ENCODE measurements at regions not wholly inside any gene's neighbourhood (a gene's known extent, or its start where the extent isn't known, plus 50 kb on each side); places are given as distances from the start of the nearest gene placed in this dataset.

DNA sequence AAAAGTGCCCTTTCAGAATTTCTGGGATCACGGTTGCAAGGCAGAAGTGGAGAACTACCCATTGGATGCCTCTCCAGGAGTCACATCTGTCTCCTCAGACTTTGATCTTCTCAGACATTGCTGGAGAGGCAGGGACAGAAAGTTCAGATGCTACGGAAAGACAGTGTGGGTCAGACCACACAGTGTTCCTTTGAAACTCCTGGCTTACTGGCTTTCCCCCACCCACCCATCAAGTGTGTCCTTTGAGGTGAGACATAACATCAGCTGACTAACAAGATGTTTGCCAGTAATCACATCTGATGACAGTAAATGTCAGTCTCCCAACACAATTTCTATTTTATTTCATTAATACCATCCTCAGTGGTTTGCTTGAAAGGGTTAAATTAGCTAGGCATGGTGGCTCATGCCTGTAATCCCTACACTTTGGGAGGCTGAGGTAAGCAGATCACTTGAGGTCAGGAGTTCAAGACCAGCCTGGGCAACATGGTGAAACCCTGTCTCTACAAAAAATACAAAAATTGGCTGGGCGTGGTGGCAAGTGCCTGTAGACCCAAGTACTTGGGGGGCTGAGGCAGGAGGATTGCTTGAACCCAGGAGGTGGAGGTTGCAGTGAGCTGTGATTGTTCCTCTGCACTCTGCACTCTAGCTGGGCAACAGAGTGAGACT is 67.2 kb upstream of the SNX9 start:
- peak; percentile 41 to 76 for DNase-seq (ENCODE audit: low read depth in 1 of 2, low spot score in 1 of 2)

DNA sequence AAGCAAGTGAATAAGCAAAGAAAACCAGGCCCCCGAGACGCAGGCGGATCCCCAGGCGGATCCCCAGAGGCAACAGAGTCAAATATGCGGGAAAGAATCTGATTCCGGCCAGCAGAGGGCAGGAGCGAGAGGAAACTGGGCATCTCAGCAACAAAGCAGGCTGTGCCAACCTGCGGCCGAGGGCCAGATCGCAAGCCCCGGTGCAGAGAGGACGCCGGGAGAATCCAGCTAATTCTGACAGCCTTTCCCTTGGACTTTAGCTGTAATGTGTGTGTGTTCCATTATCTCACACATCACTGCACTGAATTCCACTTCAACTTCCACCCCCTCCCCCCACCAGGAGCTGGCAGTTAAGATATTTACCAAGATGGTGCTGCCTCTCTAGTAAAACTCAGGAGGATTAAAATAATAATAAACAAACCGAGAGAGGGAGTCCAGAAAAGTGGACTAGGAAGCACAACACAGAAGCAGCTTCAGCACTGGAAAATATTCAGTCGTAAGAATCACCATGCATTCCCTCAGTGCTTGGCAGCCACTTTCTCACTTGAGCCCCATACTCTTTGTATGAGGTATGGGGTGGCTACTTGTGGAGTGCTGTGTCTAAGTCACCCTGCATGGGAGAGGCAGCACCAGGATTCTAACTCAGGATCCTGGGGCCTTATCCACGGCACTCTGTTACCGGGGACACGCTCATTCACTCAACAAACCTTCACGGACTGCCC is 66.2 kb upstream of the SNX9 start:
- peak; percentile 66 to 76 for DNase-seq (ENCODE audit: low read depth in 1 of 2, low spot score in 1 of 2)

DNA sequence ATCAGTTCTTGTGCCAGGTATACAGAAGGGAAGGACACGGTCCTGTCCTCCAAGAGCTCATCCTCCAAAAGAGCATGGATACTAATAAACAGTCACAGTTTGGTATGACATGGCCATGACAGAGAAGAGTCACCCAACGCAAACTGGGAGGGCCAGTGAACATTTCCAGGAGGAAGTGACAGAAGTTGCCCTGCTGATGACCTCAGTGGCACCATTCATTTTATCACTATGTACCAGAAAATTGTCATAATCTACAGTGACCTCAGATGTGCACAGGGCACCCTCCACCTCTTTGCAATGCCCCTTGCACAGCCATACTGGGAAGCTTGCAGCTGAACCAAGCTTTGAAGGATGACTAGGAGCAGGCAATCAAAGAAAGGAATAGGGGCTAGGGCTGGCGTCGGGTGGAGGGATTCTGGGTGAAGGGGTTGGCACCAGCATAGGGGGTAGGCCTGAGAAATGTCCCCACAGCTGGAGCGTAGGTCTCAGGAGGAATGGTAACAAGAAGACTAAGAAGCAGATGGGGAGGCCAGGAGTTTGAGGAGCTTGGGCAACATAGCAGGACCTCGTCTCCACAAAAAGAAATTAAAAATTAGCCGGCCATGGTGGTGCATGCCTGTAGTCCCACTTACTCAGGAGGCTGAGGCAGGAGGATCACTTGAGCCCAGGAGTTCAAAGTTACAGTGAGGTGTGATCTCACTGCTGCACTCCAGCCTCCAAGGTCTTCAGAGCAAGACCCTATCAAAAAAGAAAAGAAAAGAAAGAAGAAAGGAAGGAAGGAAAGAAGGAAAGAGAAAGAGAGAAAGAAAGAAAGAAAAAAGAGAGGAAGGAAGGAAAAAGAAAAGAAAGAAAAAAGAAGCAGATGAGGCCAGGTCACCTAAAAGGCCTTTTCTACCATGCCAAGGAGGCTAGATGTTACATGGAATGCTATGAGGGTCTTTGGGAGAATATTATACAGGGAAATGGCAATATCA is 65.3 kb upstream of the SNX9 start:
- DNase-seq (ENCODE audit: low read depth in 1 of 2, low spot score in 1 of 2), result no peak

DNA sequence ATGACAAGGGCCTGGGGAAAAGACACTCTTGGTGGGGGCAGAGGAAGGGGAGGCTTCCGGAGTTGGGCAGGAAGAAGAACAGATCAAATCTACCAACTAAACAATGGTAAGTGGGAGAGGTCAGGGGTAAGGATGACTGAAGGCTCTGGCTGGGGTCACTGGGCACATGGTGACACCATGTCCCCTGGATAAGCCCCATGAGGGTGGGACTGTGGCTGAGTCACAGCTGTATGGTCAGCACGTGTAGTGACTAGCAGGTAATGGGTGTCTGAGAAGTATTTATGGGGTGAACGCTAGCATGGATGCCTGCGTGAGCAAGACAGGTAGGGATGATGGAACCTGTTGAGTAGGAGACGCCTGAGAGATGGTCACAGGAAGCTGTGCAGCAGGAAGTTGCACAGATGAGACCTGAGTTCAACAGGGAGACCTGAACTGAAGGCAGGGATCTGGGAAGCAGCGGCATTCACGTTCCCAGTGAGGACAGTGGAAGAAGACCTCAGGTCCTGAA is 64.5 kb upstream of the SNX9 start:
- DNase-seq (ENCODE audit: low read depth in 1 of 2, low spot score in 1 of 2), result no peak

DNA sequence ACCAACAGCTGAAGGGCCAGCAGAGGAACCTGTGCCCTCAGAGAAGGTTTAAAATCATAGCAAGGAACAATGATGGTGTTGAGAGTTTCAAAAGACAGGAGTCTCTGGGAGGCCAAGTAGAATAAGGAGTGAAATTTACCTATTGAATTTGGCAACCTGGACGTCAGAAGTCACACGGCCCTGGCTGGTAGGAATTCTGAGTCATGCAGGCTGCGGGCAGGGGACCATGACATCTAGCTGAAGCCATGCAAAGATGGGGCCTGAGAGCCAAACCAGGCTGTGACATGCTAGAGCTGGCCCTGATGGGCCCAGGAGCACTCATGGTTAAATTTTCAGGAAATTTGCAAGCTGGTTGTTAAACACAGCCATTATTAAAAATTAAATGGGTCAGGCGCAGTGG is 64.0 kb upstream of the SNX9 start:
- DNase-seq (ENCODE audit: low read depth in 1 of 2, low spot score in 1 of 2), result no peak

DNA sequence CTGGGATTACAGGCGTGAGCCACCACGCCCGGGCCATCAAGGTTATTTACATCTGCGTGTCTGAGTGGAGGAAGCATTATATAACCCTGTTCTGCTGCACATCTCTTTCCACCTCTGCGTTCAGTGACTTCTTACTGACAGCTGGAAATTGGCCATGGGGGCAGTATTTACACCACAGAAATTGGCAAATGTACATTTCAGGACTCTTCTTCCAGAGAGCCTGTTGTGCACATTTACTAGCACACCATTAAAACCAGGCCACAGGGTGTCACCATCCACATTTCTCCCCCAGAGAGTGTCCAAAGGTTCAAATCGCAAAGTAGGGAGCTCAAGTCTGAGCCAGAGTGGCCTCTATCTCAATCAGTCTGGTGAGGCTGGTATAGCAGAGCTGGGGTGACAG is 62.9 kb upstream of the SNX9 start:
- DNase-seq (ENCODE audit: low read depth in 1 of 2, low spot score in 1 of 2), result no peak

DNA sequence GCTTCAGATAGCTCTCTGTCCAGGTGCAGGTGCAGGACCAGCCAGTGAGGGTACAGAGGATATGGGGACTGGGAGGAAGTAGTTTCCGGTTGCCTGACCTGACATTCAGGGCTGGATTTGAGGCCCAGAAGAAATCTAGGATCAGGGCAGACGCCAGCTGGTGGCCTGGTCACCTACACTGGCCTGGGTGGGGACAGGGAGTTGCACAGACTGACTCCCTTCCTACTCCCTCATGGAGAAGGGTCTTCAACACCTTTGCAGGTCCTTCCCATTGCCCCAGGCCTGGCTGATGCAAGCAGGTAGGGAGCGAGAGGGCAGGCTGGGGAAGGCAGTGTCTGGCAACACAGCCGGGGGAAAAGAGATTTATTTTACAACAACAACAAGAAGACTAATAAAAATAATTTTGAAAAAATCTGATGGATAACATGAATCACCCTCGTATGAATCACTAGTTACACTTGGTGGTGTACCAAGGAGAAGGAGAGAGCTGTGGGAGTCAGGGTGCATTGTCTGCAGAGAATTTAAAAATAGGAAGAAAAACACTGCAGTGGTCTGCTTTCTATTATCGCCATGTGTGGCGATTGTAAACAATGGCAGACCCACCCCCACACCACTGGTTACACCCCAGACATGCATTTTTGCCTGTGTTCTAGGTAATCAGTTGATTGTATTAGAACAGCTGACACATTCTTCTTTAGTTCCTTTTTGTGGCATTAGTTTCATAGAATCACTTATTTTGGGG is 62.3 kb upstream of the SNX9 start:
- DNase-seq (ENCODE audit: low read depth in 1 of 2, low spot score in 1 of 2), result peak in 1 of 2 donors; percentile 47

DNA sequence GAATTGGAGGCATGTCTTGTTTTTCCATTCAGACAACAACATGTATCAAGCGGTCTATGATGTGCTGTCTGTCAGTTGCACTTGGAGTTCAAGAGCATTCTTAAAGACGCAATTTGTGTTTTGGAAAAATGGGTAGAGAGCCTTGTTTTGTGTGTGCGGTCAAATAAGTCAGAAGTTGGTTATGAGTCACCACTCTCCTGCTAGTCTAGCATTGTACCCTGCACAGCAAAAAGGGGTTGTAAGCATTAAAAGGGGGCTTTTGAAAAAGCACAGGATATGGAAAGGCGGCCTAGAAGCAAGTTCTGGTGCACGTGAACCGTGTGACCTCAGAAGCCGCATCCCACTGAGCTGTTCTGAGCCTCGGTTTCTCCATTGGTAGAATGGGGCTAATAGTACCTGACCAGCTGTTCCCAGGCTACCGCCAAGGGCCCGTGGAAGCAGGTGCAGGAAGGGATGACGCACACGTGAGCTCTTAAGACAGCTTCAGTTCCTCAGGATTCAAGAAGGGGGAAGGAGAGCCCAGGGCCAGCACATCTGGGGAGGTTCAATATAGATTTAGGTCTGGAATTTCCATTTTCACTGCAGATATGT is 61.6 kb upstream of the SNX9 start:
- peak in 1 of 2 donors; percentile 62 for DNase-seq (ENCODE audit: low read depth in 1 of 2, low spot score in 1 of 2)

DNA sequence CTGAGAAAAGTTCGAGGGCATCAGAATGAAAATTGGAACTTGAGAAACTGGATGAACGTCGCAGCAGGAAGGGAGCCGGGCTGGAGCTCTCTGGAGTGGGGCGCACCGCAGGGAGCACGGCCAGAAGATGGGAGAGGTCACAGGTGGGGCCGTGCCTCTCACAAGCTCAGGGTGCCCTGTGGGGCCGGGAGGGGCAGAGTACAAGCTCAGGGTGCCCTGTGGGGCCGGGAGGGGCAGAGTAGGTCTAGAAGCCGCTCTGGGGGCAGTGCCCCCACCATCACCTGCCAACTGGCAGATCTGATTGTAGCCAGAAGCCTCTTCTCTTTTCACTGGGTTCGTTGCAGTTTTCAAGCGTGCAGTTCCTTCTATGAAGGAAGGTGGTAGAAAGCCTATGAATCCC is 61.1 kb upstream of the SNX9 start:
- no peak for DNase-seq (ENCODE audit: low read depth in 1 of 2, low spot score in 1 of 2)

DNA sequence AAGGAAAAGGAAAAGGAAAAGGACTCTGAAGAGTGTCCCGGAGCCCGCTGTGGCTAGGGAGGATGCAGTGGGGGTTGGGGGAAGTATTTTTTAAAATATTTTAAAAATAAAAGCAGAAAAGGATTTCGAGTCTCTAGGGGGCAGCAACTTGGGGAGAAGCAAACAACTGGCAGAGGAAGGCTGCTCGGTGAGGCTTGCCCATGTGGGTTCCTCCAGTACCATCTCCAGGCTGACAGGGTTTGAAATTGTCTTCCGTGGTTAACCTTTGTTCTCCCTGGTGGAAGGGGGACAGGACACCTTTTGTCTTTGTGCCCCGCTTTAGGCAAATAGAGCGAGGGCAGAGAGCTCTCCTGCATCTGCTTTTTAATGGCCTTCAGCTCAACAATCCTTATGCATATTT is 60.4 kb upstream of the SNX9 start:
- no peak for DNase-seq (ENCODE audit: low read depth in 1 of 2, low spot score in 1 of 2)

DNA sequence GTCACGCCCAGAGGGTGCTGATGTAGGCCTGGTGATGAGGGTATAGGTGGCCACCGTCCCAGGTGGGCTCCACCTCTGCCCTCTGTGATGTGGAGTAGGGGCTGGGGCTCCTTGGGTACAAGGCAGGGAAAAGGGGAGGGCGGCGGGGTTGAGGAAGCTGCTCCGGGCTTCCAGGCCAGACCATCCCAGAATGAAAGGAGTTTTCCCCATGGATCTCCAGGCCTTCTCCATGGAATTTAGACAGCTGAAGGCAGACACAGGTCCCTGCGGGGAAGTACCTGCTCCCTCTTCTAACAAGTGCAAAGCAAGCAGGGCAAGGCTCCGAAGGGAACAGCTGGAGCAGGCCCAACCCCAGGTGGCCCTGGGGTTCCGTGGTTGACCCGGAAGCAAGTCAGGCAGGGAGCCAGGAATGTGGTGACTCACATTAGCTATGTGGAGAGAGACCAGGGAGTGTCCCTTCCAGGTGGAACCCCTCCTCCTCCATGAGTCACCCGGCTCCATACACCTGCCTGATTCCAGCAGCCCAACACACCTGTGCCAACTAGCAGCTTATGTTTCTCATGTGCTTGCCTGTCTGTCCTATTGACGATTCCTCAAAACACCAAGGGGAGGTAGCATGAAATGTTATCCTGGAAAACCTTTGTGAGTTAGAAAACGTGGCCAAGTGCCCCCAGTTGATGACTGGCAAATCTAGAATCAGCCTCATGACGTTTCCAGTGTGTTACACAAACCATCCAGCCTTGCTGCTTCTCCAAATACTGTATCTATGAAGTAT is 59.7 kb upstream of the SNX9 start:
- DNase-seq (ENCODE audit: low read depth in 1 of 2, low spot score in 1 of 2), result no peak

DNA sequence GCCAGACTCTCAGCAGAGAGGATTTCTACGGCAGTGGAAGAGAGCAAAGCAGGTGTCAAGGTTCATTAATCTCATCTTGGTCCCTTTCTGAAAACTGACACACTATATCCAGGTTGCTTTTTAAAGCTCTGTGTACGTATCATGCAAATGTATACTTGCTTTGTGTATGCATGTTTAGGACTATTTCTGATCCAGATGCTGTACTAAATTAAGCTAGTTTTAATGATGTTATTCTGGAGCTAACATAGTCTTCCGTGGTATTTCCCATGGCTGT is 59.2 kb upstream of the SNX9 start:
- no peak for DNase-seq (ENCODE audit: low read depth in 1 of 2, low spot score in 1 of 2)

DNA sequence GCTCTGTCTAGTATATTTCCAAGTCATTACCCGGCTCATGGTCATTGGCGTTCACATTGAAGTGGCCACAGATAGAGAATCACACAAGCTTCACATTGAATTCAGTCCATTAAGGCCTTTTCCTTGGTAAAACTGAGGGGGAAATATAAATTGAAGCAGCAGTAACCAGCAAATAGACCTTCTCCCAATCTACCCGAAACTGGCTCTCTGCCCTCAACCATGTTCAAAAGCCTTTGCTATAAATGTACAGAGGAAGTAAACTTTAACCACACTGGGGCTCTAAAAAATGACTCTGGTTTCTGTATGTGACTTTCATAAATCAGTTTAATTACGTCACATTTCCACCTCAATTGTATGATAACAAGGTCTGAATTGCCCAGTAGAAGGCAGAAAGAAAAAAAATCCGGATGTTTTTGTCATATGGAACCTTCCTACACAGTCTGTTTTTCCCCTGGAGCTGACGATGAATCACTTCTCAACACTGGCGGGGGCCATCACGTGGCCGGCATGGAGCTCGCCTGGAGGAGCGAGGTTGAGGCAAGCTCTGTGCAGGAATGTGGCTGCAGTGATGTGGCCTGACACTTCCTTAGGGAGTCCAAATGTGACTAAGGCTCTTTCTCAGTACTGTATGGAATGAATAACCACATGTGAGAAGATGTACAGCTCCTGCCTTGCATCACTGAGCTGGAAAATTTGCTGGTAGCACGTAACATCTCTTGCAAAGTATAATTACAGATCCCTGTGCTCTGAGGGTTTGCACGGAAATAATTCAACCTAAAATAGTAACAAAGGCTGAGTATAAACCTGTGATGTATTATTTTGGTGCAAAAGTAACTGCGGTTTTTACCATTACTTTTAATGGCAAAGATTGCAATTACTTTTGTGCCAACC is 58.6 kb upstream of the SNX9 start:
- peak; percentile 57 to 89 for DNase-seq (ENCODE audit: low read depth in 1 of 2, low spot score in 1 of 2)

DNA sequence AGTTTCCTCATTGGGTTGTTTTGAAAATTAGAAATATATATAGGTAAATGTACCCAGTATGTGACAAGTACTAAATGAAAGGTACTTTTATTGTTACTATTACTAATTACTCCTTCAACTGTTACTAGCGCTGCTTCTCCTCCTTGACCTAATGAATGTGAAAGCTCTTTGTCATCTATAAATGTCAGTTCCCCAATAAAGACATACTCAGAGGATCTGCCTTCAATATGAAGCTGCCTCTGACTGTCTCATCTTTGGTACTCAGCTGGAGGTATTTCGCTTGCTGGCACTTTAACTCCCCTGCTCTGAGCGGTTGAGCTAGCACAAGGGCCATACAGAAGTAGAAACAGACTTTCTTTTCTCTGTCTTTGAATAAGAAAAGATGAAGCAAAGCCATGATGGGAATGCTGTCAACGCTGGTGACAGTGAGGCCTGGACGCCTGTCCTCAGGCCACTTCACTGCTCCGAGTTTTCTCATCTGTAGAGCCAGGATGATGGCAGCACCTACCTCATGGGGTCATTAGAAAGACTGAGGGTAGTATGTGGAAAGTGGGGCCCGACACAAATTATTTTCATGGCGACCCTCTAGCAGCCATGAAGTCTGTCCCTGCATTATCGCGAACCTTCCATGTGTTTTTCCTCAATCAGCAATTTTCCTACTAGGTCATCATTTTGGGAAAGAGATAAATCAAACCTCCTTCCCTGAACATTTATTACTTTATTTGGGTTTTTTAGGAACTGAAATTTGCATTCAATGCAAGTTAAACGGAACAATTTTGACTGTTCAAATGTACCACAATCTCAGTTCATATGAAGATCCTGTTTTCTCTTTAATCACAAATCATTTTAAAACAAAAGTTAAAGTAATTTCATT is 55.9 kb upstream of the SNX9 start:
- DNase-seq (ENCODE audit: low read depth in 1 of 2, low spot score in 1 of 2), result no peak

DNA sequence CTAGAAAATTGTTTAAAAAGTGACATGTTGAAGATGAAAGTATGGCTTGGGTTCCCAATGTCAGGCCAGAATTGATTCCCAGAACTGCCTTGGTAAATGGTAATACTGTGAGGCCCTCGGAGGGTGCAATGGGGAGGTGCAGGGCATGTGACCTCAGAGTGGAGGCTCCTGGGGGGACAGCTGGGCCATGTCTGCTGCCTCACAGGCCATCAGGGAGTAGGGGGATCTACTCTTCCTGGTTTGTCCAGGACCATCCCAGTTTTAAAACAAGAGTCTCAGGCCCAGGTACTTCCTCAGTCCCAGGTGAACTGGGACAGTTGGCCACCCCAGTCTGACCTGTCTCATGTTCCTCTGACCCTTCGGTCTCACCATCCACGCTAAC is 55.3 kb upstream of the SNX9 start:
- no peak for DNase-seq (ENCODE audit: low read depth in 1 of 2, low spot score in 1 of 2)

DNA sequence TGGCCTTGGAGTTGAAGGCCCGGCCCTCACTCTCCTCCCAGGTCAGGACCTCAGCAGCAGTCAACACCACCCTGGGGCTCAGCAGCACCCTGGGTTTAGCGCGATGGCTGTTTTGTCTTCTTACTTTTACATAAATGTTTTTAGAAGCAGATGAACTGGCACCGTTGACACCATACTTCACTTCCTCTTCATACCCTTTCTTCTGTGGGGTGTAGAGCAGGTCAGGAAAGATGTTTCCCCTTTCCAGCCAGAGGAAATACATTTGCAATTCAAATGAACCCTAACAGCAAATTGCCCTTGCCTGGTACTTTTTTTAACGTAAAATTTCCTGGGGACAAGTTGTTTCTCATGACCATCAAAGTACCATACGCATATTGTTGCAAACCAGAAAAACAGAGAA is 54.7 kb upstream of the SNX9 start:
- DNase-seq (ENCODE audit: low read depth in 1 of 2, low spot score in 1 of 2), result no peak

DNA sequence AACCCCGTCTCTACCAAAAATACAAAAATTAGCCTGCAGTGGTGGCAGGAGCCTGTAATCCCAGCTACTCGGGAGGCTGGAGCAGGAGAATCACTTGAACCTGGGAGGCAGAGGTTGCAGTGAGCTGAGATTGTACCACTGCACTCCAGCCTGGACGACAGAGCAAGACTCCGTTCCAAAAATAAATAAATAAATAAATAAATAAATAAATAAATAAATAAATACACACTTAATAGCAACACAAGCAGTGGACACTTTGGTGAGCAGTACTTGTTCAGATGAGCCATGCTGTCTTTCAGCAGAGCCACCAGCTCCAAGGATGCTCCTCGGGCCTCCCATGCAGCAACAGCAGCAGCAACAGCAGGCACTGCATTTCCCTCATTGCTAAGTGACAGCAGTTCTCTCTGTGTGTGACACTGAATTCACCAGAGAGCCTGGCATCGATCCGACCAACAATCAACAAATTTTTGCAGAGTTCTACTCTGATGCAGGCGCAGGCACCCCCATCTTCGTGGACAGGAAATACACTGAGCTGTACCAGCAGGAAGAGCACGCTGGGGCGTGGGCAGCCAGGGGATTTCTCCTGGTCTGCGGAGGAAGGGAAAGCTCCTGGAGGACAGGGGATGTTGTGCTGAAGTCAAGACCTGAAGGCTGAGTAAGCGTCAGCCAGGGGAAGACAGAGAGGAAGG is 54.0 kb upstream of the SNX9 start:
- DNase-seq (ENCODE audit: low read depth in 1 of 2, low spot score in 1 of 2), result no peak

Data from activated CD4-positive, alpha-beta T cell treated with anti-CD3 and anti-CD28 coated beads, Interleukin-2, amount 50 U/mL, for 24 hours (primary cell).